ENCODE measurements at regions not wholly inside any gene's neighbourhood (a gene's known extent, or its start where the extent isn't known, plus 50 kb on each side); places are given as distances from the start of the nearest gene placed in this dataset.
"Not testable (repeated sequence)": the region's sequence is repeated elsewhere in the genome, so short reads cannot be mapped to it uniquely, and the experiment has no call there.

GRCh38 chr4:45460157-45460556 lies 663.7 kb downstream of the GABRG1 start:
- TF ChIP-seq POLR2A (IDR thresholded peaks at IDR 0.05); EP300 (IDR thresholded peaks at IDR 0.05; ENCODE audit: low read depth); CTCF (IDR thresholded peaks at IDR 0.05); POLR2AphosphoS5 (IDR thresholded peaks at IDR 0.05): not testable (repeated sequence)
